ENCODE measurements at regions not wholly inside any gene's neighbourhood (a gene's known extent, or its start where the extent isn't known, plus 50 kb on each side); places are given as distances from the start of the nearest gene placed in this dataset.

DNA sequence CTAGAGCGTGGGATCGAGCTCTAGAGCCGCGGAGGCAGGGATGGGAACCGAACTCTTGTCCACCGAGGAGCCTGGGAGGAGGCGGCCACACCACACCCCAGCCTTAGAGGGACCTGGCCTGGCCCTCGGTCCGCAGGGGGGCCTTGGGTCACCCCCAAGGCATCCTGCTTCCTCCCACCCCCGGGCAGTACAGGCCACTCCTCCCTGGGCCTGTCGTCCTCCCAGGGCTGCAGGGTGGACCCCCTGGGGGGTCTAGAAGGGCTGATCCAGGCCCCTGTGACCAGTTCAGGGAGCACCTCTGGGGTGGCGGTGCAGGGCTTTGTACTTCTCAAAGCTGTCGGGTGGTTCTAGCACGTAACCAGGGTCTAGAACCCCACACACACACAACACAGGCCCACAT lies 79.1 kb upstream of the FBRSL1 start:
- ATAC-seq (no peak), DNase-seq (ENCODE audit: missing footprints) (no peak)

DNA sequence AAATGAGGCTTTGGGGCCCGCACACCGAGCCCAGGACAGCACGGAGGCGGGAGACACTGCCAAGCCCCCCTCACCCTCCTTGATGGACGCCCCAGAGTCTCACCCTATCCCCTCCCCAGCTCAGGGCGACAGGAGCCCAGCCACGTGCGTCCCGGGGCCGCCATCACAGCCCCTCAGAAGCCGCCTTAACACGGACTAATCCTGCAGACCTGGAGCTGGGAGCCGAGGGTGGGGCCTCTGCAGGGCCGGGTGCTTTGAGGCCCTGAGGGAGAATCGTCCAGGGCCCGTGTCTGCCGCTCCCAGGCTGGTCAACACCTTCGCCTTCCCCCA lies 79.7 kb upstream of the FBRSL1 start:
- ATAC-seq, result no peak
- DNase-seq (ENCODE audit: missing footprints), result no peak
- intact Hi-C loops (cut with DNase I), result no loop called here

More for the DNA sequence above, 79.1 kb upstream of the FBRSL1 start:
- intact Hi-C loops (cut with DNase I), result no loop called here

DNA sequence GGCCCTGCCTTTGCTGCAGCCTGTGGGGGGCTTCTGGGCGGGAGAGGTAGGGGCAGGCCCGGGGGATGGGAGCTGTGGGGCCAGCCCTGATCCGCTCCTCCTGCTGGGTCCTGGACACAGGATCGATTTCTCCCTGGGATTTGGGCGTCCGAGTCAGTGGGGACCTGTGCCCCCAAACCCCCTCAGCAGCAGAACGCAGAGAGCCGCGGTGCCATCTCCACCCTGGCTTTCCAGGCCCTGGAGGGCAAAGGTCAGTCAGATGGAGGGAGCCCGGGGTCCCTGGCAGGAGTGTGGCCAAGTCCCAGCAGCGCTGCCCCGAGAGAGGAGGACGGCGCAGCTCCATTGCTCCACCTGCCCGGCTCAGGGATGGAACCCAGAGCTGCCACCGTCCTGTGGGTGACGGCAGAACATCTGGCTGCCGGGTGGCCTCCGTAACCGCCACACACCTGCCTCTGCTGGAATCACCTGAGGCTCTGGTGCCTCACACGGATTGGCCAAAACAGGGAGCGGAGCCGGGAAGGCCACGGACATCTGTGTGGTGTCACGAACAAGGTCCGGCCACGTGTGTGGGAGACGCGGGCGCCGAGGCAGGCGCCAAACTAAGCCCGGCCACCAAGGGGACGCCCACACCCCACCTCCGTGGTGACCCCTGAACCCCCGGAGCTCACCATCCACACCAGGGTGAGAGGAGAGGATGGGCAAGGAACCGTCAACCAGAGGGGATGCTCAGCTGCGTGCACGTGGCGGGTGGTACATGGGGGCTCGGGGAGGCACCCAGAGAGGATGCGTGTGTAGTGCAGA lies 80.3 kb upstream of the FBRSL1 start:
- DNase-seq (ENCODE audit: missing footprints), result peak; percentile 62
- no peak for ATAC-seq
- intact Hi-C loops (cut with DNase I), result no loop called here

DNA sequence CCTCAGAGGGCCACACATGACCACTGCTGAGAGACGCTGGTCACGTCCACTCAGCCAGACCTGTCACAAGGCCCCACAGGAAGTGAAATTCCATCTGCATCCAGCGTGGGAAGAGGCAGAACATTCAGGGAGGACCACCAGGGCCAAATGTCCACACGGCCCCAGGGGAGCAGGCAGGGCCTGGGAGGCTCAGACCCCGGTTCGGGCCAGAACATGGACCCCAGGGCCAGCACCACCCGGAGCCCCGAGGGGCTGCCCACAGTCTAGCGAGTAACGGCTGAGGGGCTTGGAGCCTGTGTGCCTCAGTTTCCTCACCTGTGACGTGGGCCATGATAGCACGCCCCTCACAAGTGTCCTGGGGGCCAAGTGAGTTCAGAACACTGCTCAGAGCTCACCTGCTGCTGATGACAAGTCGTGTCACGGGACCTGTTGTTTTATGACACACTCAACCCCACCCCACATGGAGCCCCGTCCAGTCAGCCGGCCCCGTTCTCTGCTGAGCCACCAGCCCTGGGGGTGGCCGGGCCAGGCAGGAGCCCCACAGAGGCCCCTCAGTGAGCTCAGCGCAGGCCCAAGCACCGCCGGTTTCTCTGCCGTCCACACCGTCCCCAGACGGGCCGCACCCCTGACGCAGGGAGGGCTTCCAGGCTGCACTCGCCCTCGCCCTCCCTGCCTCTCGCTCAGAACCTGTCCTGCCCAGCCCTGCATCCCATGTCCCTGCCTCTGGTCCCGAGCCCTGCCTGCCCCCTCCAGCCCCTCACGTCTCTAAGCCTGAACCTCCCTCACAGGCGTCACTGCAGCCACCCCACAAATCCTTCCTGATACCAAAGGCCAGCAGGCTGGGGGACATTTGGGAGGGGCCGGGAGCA lies 79.5 kb upstream of the GALNT9 start:
- intact Hi-C loops (cut with DNase I), result no loop called here
- DNase-seq (ENCODE audit: missing footprints) (peak; percentile 27), ATAC-seq (no peak)

DNA sequence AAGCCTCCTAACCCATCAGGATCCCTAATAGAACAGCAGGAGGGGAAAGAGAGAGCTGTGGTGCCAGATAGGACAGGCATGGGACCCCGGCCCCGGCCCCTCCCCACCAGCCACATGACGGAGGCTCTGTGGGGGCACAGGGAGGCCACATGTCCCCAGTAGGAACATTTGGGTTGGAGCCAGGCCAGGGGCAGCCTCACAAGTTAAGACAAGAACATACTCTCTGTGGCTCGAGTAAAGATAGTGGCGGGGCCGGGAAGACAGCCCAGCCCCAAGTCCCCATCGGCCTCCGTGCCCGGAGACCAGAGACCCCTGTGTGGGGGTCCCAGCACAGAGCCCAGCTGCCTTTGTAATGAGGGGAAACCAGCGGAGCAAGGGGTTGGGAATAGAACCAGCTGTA lies 78.6 kb upstream of the GALNT9 start:
- intact Hi-C loops (cut with DNase I), result no loop called here
- no peak for ATAC-seq
- DNase-seq (ENCODE audit: missing footprints), result peak; percentile 70

DNA sequence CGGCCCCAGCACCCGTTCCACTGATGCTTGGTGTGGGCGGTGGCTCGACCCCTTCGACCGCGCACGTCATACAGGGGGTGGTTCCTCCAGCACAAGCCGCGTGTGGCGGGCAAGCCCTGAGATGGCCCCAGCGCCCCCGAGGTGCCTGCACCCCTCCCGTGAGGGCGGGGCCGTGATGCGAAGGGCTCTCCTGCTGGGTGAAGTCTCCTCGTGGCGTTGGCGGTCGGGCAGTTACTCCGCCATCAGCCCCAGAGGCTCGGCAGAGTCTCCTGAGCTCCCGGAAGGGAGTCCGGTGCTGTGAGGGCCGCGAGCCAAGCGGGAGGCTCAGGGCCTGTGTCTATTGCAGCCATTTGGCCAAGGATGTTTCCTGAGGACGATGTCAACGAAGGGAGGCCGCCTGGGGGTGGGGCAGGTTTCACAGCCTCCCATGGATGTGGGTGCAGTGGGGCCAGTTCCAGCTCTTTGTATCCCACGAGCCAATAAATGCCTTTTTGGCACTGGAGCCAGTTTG lies 78.1 kb upstream of the GALNT9 start:
- DNase-seq (ENCODE audit: missing footprints), result peak; percentile 68
- intact Hi-C loops (cut with DNase I), result no loop called here
- ATAC-seq, result no peak

DNA sequence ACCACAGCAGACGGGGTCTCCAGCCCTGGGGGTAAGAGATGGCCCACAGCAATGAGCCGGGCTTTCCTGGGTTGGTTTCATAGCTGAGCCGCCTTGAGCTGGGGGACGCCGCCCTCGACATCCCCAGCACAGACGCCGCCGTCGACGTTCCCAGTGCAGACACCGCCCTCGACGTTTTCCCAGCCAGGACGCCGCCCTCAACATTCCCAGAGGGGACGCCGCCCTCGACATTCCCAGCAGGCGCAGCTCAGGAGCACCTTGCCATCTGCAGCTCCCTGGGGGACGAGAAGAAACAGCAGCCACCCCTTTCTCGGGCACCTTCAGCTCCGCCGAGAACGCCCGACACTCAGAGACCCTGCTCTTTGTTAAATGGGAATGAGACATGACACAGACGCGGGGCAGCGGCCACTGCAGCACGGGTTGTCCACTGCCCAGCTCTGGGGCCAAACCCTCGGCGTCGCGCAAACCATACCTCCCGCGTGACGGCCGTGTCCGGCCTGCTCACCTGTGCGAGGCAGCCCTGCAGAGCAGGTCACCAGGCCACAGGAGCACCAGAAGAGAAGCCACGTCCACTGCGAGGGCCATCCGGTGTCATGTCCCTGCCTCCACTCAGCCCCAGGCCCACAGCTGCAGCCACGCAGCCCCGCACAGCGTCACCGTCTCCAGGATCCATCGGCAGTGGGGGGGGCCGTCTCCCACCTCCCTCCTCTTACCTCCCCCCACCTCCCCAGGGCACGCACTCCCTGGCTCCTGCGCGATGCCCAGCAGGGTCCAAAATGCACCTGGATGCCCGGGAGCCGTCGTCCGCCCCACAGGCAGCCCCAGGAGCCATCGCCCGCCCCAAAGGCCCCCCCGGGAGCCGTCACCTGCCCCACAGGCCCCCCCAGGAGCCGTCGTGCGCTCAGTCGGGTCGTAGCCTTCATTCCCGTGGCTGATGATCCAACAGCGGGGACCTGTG lies 77.4 kb upstream of the GALNT9 start:
- ATAC-seq, result no peak

DNA sequence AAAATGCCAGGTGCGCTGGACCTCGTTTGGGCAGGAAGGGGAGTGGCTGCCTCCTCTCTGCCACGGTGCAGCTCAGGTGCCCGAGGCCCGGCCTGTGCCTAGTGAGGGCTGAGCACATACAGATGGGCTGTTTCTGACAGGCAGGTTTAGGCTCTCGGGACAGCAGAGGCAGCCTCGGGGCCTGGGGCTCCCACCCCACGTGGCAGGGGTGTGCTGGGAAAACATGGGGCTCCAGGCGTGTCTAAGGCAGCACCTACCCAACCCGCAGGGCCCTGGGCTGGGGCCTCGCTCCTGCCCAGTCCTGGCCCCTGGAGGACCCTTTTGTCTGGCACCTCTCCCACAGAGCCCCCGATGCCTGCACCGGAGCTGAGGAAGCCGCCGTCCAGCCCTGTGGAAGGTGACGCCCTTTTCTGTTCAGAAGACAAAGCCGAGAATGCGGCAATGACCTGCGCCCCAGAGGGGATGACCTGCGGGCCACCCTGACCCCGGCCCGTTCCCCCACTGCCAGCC lies 76.4 kb upstream of the GALNT9 start:
- DNase-seq (ENCODE audit: missing footprints) (peak; percentile 58), ATAC-seq (no peak)
- intact Hi-C loops (cut with DNase I), result no loop called here

More for the DNA sequence above, 77.4 kb upstream of the GALNT9 start:
- intact Hi-C loops (cut with DNase I), result no loop called here
- peak; percentile 60 for DNase-seq (ENCODE audit: missing footprints)

DNA sequence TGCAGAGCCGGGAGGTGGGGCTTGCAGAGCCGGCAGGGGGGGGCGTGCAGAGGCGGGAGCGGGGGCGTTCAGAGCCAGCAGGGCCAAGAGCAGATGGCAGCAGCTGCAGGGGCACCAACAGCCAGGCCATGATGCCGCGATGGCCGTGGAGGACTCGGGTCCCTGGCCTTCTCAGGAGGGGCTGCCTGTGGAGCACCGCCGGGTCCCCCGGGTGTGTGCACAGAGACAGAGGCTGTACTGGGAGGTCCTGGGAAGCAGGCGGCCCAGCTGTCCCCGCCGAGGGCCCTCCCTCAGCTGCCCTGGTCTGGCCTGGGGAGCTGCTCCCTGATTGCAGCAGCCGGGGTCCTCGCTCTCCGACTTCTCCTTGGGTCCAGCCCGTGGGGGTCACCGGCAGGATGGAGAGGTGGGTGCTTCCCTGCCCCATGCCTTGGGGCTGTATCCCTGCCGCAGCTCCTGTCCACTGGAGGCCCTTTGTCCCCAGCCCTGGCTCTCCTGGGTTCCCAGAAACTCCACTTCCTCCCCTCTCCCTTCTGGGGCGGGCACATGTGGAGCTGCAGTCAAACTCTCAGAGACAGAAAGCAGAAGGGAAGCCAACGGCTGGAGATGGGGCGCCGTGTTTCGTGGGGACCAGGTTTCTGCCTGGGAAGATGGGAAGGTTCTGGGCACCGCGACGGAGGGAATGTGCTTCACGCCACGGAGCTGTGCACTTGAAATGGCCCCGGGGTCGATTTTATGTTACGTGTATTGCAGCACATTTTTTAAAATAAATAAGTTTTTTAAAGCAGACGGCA lies 75.8 kb upstream of the GALNT9 start:
- intact Hi-C loops (cut with DNase I), result no loop called here
- DNase-seq (ENCODE audit: missing footprints) (peak; percentile 53), ATAC-seq (no peak)

DNA sequence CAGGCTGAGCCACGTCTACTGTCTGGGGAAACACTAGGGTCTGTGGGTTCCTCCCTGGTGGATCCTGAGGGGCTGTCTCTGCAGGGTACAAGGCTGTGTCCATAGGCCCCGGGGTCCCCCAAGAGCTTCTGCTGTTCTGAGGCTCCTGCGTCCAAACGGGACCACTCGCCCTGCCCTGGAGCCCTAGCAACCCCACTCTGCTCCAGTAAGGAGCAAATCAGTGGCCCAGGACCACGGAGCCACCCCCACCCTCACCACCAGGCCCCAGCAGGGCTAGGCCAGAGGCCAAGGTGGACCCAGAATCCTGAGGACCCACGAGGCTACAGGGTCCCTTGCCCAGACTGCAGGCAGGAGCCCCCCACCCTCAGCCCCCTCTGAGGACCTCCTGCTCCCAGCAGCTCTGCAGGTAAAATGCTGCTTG lies 75.1 kb upstream of the GALNT9 start:
- ATAC-seq (no peak), DNase-seq (ENCODE audit: missing footprints) (peak; percentile 45)
- intact Hi-C loops (cut with DNase I), result no loop called here

DNA sequence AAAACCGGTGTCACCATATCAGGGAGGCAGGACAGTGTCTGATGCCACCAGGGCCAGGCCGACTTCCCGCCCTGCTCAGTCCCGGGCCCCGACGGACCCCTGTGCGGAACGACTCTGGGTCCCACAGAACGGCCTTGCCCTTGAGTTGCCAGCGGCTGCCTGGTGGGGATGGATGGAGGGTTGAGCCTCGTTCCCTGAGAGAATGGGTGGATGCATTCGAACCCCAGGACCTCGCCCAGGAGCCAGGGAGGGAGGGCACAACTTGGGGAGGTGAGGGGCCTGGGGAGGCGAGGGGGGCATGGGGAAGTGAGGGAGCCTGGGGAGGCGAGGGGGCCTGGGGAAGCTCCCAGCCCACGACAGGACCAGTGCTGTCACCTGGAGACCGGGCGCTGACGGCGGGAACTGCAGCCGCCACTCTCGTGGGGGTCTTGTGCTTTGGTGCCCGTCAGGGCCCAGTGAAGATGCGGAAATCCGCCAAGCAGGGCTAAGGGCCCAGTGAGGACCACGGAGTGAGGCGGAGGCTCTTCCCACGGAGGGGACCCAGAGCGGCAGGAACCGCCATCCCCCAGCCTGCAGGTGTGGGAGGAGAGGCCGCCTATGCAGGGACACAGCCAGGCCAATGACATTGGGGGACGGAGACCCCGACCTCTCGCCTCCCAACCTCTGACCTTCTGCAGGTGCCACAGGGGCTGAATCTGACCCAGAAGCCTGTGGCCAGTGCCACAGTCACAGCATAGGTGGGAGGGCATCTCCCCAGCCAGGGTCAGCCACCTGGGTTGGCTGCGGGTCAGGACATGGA lies 74.4 kb upstream of the GALNT9 start:
- ATAC-seq, result no peak
- intact Hi-C loops (cut with DNase I), result no loop called here
- peak; percentile 44 for DNase-seq (ENCODE audit: missing footprints)

DNA sequence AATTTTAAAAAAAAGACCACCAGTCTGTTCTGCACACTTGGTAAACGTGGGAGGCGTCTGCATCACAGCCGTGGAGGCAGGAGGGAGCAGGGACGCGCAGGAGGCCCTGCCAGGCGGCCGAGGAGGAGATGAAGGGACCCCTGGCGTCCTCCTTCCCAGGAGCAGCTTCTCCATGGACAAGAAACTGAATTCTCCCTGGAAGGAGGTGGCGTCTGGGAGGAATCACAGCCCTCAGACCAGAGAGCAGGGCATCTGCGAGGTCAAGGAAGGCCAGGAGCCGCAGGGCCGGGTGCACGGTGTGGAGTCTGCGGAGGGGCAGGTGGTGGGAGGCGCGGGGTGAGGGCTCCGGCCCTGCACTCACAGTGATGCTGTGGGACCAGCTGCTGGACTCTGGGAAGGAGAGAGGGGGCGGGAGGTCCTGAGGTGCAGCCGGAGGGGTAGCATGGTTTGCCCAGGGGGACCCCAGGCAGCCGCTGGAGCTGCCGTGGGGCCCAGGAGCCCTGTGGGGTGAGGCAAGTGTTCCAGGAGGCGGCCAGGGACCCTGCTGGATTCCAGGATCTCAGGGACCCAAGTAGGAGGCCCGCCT lies 73.5 kb upstream of the GALNT9 start:
- DNase-seq (ENCODE audit: missing footprints), result peak; percentile 32
- no peak for ATAC-seq
- intact Hi-C loops (cut with DNase I), result no loop called here

DNA sequence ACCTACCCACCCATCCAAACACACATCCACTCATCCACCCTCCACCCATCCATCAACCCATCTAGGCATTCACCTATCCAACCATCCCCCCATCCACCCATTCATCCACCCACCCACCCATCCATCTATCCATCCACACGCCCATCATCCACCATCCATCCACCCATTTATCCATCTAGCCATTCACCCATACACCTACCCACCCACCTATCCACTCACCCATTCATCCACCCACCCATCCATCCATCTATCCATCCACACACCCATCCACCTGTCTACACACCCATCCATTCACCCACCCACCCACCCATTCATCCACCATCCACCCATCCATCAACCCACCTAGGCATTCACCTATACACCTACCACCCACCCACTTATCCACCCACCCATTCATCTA lies 72.6 kb upstream of the GALNT9 start:
- DNase-seq (ENCODE audit: missing footprints) (no peak), ATAC-seq (no peak)
- intact Hi-C loops (cut with DNase I), result no loop called here

DNA sequence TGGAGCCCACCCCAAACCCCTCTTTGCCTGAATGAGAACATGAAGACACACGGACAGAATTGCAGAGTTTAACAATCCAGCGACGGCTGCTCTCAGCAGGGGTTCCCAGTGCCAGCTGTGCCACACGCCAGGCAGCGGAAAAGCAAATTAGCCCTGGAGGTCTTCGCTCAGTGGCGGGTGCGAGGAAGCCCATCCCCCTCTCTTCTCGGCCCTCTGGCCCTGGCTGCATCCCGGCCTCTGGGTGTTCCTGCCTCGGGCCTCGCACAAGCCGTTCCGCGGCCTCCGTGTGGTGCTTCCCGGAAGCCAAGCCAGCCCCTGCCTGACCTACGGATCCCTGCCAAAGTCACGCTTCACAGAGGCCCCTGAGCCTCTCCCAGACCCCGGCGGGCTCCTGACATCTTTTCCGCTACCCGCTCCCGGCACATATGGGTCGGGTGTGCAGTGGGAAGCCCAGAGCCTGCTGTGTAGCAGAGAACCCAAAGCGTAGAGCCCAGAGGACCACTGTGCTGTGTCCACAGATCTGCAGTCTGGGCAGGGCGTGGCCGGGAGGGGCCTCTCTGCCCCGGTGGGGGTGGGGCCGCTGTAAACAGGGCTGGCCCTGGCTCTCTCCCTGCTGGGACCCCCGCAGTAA lies 70.7 kb upstream of the GALNT9 start:
- DNase-seq (ENCODE audit: missing footprints) (peak; percentile 57), ATAC-seq (no peak)
- intact Hi-C loops (cut with DNase I), result no loop called here

DNA sequence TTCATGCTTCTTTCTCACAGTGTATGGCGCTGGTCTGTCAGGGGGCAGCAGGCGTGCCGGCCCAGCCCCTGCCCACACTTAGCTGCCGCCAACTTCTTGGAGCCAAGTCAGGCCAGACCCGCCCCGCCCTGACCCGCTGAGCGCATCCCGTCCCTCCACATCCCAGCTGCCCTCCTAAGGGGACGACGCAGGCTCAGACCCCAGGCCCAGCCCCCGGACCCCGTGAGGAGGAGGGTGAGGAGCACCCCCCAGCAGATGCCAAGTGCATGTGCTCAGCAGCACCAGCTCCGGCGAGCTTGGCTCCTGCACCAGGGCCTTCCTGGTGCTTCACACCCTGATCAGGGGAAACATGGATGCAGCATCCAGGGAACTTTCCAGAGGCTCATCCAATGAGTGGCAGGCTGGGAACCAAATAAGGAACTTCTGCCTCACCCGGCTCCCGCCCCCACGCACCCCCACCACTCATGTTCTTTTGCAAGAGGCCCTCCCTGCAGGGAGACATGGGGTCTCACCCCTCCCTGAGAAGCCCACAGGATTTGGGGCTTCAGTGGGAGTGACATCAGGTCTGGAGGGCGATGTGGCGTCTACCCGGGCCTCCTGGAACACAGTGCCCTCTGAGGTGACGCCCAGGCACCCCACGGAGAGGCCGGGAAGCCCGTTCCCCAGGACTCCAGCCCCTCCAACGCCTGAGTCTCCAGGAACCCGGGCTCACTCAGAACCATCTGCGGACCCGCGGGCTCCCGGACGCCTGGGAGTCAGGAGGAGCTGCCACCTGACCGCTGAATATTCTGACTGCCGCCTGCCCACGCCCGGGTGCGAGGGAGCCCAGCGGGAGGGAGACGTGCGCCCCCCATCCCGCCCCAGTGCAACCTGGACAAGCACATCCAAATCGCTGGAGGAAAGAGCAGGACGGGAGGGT lies 70.0 kb upstream of the GALNT9 start:
- intact Hi-C loops (cut with DNase I), result no loop called here
- DNase-seq (ENCODE audit: missing footprints) (peak; percentile 67), ATAC-seq (no peak)
